Keratinocyte (primary cell): ENCODE measurements at regions not wholly inside any gene's neighbourhood (a gene's known extent, or its start where the extent isn't known, plus 50 kb on each side); places are given as distances from the start of the nearest gene placed in this dataset.

ENCODE experiments used
- DNase-seq: peaks from one replicate; pipeline ENCODE4 v3.0.0-alpha.2; 2011; ENCODE audit warnings: low read depth, missing footprints, low spot score
- FAIRE-seq: peaks from 2 replicates; lab custom pipeline; 2011; peaks lifted over from hg19 to GRCh38; lab: Jason Lieb, UNC
- H2AFZ ChIP-seq: 2 replicates; pipeline ENCODE4 v1.6.0; 2012; ENCODE audit warnings: low read length, control low read depth, inconsistent platforms; ENCODE audit not compliant: control insufficient read depth
- H3K27ac ChIP-seq: 2 replicates; pipeline ENCODE4 v1.5.1; 2011; ENCODE audit warnings: low read length; ENCODE audit not compliant: control insufficient read depth, insufficient read depth
- H3K27me3 ChIP-seq: 3 replicates; pipeline ENCODE4 v1.6.0; 2011; ENCODE audit warnings: low read length; ENCODE audit not compliant: control insufficient read depth, insufficient read depth; ENCODE audit errors: extremely low read depth
- H3K36me3 ChIP-seq, 2 experiments: 2 replicates in 1 of 2; 3 replicates in 1 of 2; pipeline ENCODE4 v1.5.1; 2011; ENCODE audit warnings: low read length in 2 of 2, mild to moderate bottlenecking in 1 of 2; ENCODE audit not compliant: control insufficient read depth in 2 of 2, insufficient read depth in 2 of 2; ENCODE audit errors: extremely low read depth in 1 of 2
- H3K4me1 ChIP-seq: 3 replicates; pipeline ENCODE4 v1.5.1; 2011; ENCODE audit warnings: low read length; ENCODE audit not compliant: control insufficient read depth, insufficient read depth; ENCODE audit errors: extremely low read depth
- H3K4me2 ChIP-seq: 3 replicates; pipeline ENCODE4 v1.6.0; 2011; ENCODE audit warnings: low read depth, low read length; ENCODE audit not compliant: control insufficient read depth, insufficient read depth; ENCODE audit errors: extremely low read depth
- H3K4me3 ChIP-seq, 3 experiments: fragments of 200-600 bp in 1 of 3; sonication (generic) in 1 of 3; 2 replicates in 2 of 3; 3 replicates in 1 of 3; pipeline ENCODE4 v1.5.1; 2011 to 2016; ENCODE audit warnings: low read length in 3 of 3, mild to moderate bottlenecking in 3 of 3, control low read depth in 2 of 3, inconsistent platforms in 1 of 3, low read depth in 1 of 3, mixed read lengths in 1 of 3, mixed run types in 1 of 3, moderate library complexity in 1 of 3; ENCODE audit not compliant: control insufficient read depth in 2 of 3, insufficient read depth in 2 of 3; ENCODE audit errors: extremely low read depth in 1 of 3
- H3K79me2 ChIP-seq: 2 replicates; pipeline ENCODE4 v1.6.0; 2012; ENCODE audit warnings: low read length; ENCODE audit not compliant: control insufficient read depth, insufficient read depth
- H3K9ac ChIP-seq: 3 replicates; pipeline ENCODE4 v1.6.0; 2011; ENCODE audit warnings: low read length; ENCODE audit not compliant: control insufficient read depth, insufficient read depth; ENCODE audit errors: extremely low read depth
- H3K9me1 ChIP-seq: 3 replicates; pipeline ENCODE4 v1.6.0; 2011; ENCODE audit warnings: low read length; ENCODE audit not compliant: control insufficient read depth, insufficient read depth; ENCODE audit errors: extremely low read depth
- H3K9me3 ChIP-seq: 2 replicates; pipeline ENCODE4 v1.5.1; 2012; ENCODE audit warnings: low read depth, low read length; ENCODE audit not compliant: control insufficient read depth
- H4K20me1 ChIP-seq: 3 replicates; pipeline ENCODE4 v1.6.0; 2011; ENCODE audit warnings: low read length; ENCODE audit not compliant: control insufficient read depth, insufficient read depth; ENCODE audit errors: extremely low read depth
- CTCF ChIP-seq, 3 experiments: IDR thresholded peaks in 1 of 3; conservative IDR thresholded peaks in 1 of 3; optimal IDR thresholded peaks in 1 of 3; 2 replicates in 2 of 3; 3 replicates in 1 of 3; pipeline versions ENCODE3 to v1.5.1; 2011; ENCODE audit warnings: low read length in 3 of 3, mild to moderate bottlenecking in 3 of 3, moderate library complexity in 2 of 3, control low read depth in 1 of 3, inconsistent platforms in 1 of 3; ENCODE audit not compliant: insufficient read depth in 2 of 3; ENCODE audit errors: extremely low read depth in 1 of 3
- EZH2 ChIP-seq: IDR thresholded peaks from one replicate; pipeline ENCODE4 v1.6.1; 2012; ENCODE audit warnings: inconsistent platforms, mild to moderate bottlenecking, low read length, moderate library complexity
- dilution Hi-C: fragments of 300-500 bp; cut with MboI; formaldehyde crosslinking; loops from one replicate; pipeline ENCODE4 v1.7.0; 2020; ENCODE audit warnings: low sequenced_read_pairs; ENCODE audit not compliant: extremely low pct_ligation_motif_present

- H3K79me2 ChIP-seq: no peaks in the 10 kb centered on the region
- H3K9ac ChIP-seq: no peak overlapping the region
- H3K4me1 ChIP-seq: no peaks in the 10 kb centered on the region
- no peak overlapping the region for H2AFZ ChIP-seq
- H3K4me3 ChIP-seq: no peak overlapping the region
- no peaks in the 10 kb centered on the region for H4K20me1 ChIP-seq
- dilution Hi-C loops: no loop called here
- FAIRE-seq (no peak), DNase-seq (no peak)
- no peaks in the 10 kb centered on the region for H3K9me3 ChIP-seq
- no peak overlapping the region for H3K4me2 ChIP-seq
- no peaks in the 10 kb centered on the region for H3K9me1 ChIP-seq
- H3K27ac ChIP-seq: no peak overlapping the region
- TF ChIP-seq EZH2 (no peak), CTCF (optimal IDR thresholded peaks at IDR 0.05 in 1 of 3, IDR thresholded peaks at IDR 0.05 in 1 of 3, conservative IDR thresholded peaks at IDR 0.05 in 1 of 3; ENCODE audit: extremely low read depth in 1 of 3, insufficient read depth in 2 of 3, low read length in 3 of 3) (no peak)
- H3K27me3 ChIP-seq: no peaks in the 10 kb centered on the region
- no peaks in the 10 kb centered on the region for H3K36me3 ChIP-seq
Observed at GRCh38 chr6:114439411-114439810, 96.6 kb upstream of the HS3ST5 start.

GRCh38 chr6:114437235-114437634 is 94.4 kb upstream of the HS3ST5 start:
- Histone ChIP-seq H2AFZ (no peak overlapping the region), H3K27ac (no peak overlapping the region), H3K4me2 (no peak overlapping the region), H3K36me3 (no peaks in the 10 kb centered on the region), H3K9me3 (no peaks in the 10 kb centered on the region), H3K27me3 (no peaks in the 10 kb centered on the region), H3K79me2 (no peaks in the 10 kb centered on the region), H3K9ac (no peak overlapping the region), H3K4me3 (no peak overlapping the region), H4K20me1 (no peaks in the 10 kb centered on the region), H3K4me1 (no peaks in the 10 kb centered on the region), H3K9me1 (no peaks in the 10 kb centered on the region)
- no peak for FAIRE-seq
- TF ChIP-seq EZH2 (no peak), CTCF (optimal IDR thresholded peaks at IDR 0.05 in 1 of 3, IDR thresholded peaks at IDR 0.05 in 1 of 3, conservative IDR thresholded peaks at IDR 0.05 in 1 of 3; ENCODE audit: extremely low read depth in 1 of 3, insufficient read depth in 2 of 3, low read length in 3 of 3) (no peak)
- dilution Hi-C loops: no loop called here
- DNase-seq: no peak
